Daoy (cell line): ENCODE measurements at regions not wholly inside any gene's neighbourhood (a gene's known extent, or its start where the extent isn't known, plus 50 kb on each side); places are given as distances from the start of the nearest gene placed in this dataset.
A peak's percentile ranks its signal among the peaks of the same experiment; 100 is the strongest.

ENCODE experiments used
- DNase-seq: peaks from one replicate; pipeline ENCODE4 v3.0.0-alpha.2; 2015; ENCODE audit warnings: low read depth

DNA sequence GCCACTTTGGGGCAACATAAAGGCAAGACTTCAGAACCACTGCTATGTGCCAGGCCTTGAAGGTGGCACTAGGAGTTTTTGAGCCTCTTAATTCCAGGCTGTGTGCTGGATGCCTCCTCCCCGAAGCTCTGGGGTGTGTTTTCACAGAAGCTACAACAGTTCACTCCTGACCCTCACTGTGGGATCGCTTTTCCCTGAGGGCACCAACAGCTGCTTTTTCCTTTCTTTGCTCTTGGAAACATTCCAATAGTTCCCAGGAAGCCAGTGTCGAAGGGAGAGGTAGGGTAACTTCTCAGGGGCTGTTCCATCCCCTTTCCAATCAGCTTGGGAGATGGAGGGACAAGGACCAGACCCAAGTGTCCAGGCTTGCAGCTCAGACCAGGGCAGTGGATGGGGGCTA lies 153.4 kb downstream of the C1orf94 start:
- DNase-seq = no peak

DNA sequence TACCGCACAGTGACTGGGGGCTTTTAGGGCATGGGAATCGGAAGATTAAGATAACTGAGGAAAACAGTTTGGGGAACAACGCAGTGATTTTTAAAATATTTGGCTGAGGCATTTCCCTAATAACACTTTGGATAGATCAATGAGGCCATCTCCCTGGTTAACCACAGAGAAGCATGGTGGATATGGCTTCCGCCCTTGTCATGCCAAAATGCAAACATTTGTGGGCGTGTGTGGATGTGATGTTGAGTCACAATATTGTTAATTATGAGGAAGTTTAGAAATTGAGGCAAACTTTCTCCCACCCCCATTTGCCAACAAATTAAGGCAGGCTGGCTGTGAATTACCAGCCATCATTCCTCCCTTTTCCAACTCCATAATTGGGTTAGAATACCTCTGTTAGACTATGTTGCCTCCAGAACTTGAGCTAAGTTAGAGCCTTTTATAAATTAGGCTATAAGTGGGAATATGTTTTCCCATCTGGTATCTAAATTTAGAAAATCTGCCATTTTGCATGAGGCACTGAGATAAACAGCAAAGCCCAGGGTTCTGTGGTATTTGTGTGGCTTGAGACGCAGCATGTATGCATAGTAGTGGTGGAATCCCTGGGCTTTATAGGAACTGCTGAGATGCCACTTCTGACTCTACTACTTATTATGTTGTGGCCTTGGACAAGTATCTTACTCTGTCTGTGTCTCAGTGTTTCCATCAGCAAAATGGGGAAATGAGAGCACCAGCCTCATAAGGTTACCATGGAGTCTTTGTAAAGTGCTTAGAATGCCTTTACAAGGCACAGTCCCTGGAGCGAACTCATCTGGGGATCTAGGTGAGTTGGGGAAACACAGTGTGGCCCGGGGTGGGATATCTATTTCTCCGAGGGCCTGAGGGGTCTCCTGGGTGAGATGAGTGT lies 154.6 kb downstream of the C1orf94 start:
- peak; percentile 15 for DNase-seq

DNA sequence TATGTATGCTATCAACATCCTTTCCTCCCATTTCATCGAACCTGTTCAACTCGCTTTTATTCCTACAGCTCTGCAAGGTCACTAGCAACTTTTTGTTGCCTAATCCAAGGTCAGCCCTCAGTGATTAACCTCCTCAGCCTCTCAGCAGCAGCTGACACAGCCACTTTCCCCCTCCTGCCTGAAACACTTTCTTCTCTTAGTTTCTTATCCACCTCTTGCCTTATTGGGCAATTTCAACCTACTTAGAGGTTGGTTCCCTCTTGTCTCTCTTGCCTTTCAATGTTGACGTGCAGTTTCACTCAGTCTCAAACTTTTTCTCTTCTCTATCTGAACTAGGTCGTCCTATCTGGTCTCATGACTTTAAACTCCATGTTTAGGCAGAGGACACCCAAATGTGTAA lies 156.3 kb downstream of the C1orf94 start:
- DNase-seq = no peak

DNA sequence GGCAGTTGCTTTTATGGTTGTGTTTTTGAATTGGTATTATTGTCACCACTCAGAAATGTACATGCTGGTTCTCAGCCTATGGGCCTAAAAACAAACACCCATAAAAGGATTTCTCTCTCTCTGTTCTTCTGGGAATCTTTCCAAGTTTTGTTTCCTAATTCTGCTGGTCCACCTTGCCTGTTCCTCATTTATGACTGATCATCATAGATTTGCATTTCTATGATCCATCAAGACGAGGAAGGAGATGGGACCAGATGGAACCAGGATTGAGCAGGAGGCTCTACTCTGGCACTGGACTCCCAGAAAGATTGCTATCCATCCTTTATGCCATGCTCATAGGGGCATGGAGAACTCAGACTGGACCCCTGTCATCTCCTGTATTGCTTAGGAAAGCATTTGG lies 162.2 kb downstream of the C1orf94 start:
- no peak for DNase-seq

DNA sequence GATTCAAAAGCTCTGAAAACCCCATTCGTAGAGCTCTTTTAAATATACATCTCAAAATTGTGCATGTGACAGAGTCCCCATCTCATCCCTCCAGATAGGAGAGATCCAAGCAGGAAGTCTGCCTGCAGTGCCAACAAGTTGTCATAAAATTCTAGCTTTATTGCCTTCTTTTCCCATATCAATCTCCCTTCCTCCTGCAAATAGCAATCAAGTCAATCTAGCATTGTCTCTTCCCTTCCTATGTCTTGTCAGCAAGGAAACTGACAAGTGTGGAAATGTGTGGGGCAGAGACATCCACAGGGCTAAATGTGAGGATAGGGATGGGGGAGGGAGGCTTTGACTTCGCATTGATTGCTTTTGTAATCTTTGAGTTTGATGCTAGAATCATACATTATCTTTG lies 165.2 kb downstream of the C1orf94 start:
- DNase-seq = no peak

DNA sequence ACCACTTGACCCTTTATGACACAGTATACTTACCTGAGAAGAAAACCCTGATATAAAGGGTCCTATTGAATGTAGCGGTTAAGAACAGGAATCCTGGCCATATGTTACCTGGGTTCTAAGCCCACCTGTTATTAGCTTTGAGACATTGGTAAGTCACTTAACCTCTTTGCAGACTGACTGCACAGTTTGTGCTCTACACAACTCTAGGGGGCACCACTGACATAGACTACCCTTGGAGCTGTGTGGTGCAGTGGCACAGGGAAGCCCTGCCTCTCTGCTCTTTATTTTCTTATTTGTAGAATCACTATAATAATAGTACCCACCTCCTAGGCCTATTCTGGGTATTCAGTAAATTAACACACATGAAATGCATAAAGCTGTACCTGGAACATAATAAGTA lies 165.6 kb downstream of the C1orf94 start:
- no peak for DNase-seq

DNA sequence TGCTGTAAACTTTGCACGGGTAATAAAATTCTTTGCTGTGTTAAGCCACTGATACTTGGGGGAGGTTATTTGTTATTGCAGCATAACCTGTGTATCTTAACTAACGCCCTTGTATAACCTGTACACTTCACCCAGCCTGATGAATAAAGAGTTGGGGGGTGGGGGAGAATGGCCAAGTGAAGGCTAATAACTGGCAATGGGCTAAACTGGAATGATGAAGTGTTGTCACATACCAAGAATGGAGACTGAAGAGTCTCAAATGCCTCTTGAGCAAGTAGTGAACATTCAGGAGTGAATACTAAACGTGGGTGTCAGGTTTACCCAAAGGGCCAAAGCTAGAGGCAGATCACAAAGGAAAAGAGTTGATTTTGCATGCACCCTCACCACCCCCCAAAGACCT lies 169.4 kb downstream of the C1orf94 start:
- DNase-seq = no peak

DNA sequence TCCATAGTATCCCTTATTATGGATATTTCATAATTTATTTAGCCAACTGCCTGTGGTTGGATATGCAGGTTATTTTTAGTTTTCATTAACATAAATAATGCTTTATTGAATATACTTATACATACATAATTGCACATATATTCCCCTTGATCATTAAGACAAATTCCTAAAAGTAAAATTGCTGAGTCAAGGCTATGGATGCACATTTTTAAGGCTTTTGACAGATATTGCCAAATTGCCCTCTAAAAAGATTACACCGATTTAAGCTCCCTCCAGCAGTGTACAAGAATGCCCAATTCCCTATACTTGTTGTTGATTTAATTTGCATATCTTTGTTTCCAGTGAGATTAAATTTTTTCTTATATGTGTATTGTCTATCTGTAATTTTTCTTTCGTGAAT lies 176.7 kb downstream of the C1orf94 start:
- no peak for DNase-seq

DNA sequence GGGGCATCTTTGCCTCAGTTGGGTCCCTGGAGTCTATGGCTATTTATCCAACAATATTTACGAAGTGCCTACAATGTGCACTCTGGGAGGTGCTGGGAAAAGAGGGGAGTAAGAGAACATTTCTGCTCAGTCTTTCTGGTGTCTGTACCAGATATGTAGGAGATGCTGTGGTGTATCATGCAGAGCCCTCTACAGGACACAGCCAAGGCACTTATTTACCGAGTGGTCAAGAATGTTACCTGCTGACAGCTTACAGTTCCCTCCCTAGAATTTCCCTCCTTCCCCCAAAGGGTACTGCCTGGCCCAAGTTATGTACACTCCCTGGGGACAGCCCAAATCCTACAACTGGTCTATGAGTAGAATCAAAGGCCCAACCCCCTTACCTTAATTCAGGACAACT lies 177.7 kb downstream of the C1orf94 start:
- DNase-seq = no peak

DNA sequence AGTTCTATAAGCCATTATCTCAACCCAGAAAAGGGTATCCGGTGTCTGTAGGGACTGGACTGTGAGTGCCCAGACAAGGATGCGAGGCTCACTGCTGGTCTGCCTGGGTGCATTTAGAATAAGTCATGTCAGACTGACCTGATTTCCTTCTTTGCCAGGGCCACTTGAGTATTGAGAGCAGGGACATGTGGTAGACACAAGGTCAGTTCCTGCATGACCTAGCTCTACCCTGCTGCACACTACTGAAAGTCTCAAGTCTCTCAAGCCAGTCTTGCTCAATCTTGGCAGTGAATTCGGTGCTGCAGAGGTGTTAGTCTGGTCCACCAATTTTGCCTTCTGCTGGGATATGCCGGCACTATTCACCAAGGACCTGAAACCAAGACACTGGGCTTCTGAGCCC lies 180.1 kb downstream of the C1orf94 start:
- DNase-seq = no peak

DNA sequence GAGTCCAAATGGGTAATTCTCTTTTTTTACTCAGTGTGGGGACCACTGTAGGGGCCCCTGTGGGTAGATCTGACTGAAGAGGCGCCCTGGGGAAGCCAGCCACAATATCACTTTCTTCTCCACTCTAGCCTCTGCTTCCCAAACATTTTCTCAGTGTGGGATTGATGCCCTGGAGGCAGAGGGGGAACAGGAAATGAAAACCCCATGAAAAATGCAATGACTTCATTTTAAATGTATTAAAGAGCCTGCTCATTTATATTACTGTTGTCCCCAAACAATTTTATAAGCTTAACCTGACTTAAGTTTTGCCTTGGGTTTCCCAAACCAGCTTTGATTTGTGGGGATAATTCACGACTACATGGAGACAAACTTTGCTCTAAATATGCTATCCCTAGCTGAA lies 181.9 kb downstream of the C1orf94 start:
- peak; percentile 46 for DNase-seq

DNA sequence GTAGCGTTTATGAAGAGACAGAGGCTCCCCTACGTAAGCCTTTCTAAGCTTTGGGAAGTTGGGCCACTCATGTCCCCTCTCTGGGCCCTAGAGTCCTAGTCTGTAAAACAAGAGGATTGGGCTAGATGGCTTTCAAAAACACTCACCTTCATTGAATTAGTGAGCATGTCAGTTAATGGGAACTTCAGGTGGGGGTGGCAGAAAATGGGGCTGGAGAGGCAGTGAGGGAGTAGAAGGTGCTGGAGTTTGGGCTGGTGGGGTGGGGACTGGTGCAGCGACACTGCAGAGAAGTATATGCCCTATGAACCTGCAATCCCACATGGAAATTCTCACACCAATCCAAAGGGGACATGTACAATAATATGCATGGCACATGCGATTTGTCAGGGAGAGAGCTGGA lies 182.7 kb downstream of the C1orf94 start:
- no peak for DNase-seq

DNA sequence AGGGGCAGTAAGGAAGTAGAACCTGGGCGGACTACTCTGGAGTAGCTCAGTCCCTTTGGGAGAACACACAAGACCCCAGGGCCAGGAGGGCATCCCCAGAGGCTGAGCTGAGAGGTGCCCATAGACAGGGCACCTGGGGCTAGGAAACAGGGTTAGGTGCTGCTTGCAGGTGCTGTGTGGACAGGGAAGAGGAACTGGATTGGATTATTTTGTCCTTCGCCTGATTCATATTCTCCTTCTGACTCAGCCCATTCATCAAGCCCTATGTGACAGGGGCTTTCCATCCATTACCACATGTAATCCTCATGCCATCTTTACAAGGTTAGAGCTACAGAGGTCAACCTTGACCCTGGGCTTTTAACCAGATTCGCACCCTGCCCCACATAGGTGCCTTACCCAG lies 183.9 kb downstream of the C1orf94 start:
- DNase-seq = peak; percentile 64

DNA sequence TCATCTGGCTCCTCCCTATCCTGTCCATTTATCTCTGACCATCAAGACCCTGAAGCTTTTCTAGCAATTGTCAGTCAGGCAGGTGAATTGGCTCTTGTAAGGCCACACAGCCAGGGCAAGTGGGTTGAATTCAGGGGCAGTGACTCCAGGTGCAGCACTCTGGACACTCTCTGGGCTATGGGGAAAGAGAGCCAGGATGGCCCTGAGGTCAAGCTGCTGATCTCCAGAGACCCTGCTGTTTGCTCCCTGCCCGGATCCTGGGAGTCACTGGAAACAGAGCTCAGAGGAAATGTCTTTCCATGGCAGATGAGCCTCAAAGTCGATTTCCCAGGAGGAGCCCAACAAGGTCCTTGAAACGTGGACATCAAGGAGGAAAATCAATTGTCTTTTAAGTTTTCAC lies 184.4 kb downstream of the C1orf94 start:
- no peak for DNase-seq

DNA sequence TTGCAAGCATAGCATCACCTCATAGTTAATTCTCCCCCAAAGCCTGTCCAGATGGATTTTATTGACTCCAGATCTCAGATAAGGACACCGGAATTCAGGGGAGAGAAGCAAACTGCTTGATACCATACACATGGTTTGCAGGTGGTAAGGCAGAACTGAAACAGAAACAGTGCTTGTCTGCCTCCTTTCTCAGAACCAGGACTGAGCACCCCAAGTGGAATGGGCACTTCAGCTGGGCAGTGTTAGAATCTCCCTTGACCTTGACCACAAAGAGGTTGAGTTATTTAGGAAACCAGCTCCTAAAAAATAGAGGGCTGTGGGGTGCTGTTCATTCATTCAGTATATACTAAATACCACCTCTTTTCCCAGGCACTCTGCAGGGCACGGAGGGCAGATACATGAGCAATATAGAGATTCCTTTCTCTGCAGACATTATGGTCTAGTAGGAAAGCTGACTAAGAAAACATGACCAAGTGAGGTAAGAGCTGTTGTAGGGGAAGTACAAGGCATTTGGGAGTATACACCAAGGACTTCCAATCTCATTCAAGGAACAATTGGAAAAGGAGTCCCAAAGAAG lies 185.2 kb downstream of the C1orf94 start:
- no peak for DNase-seq

DNA sequence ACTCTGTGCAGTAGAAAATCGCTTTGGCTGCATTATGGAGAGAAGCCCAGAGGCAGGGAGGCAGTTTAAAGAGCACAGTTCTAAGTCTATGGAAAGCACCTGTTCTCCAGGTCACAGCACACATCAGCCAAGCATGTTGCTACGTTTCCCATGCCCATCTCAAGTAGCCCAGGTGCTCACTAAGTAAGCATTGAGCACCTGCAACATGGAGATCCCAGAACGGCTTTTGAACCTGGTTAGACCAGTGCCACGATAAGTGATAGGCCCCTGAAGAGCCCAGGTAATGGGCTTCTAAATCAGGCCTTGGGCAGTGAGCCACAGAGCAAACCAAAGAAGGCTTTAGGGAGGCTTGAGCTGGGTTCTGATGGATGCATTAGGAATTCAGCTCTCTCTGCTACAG lies 186.2 kb downstream of the C1orf94 start:
- DNase-seq = no peak

DNA sequence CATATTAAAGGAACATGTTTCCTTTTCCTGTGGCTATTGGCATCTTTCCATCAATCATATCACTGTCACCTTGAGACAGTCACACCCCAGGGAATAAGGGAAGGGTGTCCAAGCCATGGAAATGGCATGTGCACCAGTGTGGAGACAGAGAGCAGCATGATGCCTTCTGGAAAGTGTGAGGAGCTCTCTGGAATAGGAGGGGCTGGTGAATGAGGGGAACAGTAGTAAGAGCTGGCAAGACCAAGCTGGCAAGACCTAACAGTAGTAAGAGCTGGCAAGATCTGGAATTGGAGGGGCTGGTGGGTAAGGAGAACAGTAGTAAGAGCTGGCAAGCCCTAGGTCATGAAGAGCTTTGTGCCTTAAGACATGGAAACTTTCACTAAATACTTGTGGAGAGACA lies 186.7 kb downstream of the C1orf94 start:
- DNase-seq = no peak

DNA sequence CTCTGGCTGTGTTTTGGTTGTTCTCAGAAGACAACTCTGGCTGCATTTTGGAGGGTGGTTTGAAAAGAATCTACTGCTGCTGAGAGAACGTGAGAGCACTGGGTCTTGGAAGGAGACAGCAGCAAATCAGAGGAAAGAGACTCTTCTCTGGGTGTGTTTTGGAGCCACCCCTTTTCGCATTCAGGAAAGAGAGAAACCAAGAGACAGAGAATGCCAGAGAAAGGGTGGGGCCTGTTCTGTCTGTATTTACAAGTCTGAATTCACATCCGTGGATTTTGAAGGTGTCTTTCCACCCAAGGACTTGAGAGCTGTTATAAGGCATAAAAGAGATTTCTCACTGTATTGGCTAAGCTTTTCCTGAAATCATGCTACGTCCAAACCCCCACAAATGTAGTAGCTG lies 187.2 kb downstream of the C1orf94 start:
- no peak for DNase-seq

DNA sequence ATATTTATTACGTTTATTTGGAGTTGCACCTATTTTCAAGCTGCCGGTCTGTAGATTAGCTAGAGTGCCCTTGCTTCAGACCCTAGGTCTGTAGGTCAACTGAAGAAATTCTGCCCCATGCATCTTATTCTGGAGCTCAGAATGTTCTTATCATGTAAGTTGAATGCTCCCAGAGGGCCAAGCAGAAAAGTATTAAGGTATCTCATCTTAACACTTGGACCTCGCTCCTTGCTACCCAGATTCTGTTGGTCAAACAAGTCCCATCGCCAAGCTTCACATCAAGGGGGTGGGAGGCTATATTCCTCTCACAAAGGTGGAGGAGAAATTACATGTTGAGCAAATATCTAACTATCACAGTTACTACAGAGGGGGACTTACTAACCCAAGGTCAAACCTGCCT lies 187.7 kb downstream of the C1orf94 start:
- DNase-seq = no peak

DNA sequence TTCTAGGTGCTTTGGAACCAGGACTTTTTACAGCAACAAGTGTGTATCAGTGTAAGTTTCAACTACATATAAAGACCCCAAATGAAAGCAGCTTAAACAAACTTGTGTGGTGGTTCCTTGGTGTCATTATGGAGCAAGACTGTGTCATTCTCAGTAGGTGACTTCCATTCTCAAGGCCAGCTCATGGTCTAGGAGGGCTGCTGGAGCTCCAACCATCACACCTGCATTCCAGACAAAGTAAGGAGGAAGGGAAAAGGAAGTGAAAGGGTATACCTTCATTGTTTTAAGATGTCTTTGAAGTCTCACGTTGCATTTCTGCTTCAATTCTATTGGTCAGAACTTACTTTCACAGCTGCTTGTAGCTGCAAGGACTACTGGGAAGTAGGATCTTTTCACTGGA lies 188.6 kb downstream of the C1orf94 start:
- DNase-seq = no peak

DNA sequence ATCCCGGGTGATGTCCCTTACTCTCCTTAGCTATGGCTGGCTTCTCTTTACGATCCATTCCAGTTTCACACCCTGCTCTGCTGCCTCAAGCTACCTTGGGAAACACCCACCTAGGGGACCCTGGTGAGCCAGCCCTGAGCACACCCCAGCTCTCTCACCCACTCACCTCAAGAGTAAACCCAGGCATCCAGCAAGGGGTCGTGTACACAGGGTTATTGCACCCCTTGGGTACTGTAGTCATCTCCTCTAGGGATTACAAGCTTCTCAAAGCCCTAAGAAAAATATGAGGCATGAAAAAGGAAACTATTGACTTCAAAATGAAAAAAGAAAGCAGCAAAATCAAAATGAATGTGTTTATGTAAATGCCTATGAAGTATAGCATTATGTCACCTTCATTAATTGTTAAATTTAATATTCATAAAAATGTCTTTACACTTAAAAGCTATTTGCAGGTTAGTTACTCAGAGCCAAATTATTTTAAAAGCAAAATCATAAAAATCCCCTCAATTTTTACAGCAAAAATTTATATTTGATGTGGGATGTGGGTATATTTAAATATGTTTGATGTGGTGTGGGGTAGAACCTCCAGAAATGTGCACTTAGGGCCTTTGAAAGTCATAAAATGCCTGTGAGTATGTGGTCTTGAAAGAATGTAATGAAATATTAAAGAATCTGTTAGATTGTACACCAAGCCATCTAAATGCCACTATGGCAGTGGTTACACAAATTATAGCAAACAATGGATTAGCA lies 190.3 kb downstream of the C1orf94 start:
- no peak for DNase-seq

DNA sequence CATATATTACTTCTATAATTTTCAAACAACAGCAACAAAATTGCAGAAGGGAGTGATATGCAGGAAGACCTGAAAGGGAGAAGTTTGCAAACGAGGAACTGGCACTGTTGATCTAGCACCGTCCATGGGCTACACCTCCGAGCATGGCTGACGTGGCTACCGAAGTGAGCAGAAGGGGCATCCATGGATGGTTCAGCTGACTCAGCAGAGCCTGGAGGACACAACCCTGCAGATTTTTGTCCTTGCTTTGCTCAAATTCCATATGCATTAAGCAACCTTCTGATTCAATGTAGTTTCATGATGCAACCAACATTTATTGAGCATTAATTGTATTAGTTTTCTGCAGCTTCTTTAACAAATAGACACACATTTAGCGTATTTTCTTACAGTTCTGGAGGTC lies 191.2 kb downstream of the C1orf94 start:
- no peak for DNase-seq
